GM21367 (cell line): ENCODE measurements at regions not wholly inside any gene's neighbourhood (a gene's known extent, or its start where the extent isn't known, plus 50 kb on each side); places are given as distances from the start of the nearest gene placed in this dataset.
"Not testable (repeated sequence)": the region's sequence is repeated elsewhere in the genome, so short reads cannot be mapped to it uniquely, and the experiment has no call there.

Experiments
- ATAC-seq: cut with Tn5 transposase; IDR thresholded peaks from one replicate; pipeline ENCODE4 v1.9.1; 2021; ENCODE audit not compliant: unreplicated experiment

GRCh38 chr9:82052081-82052480, 63.5 kb downstream of the SPATA31D1 start:
- ATAC-seq: no peak

GRCh38 chr9:82054264-82055015, 65.9 kb downstream of the SPATA31D1 start:
- no peak for ATAC-seq

GRCh38 chr9:82057805-82058204, 69.2 kb downstream of the SPATA31D1 start:
- no peak for ATAC-seq

- not testable (repeated sequence) for ATAC-seq
Observed at GRCh38 chr9:82061801-82062200, 73.2 kb downstream of the SPATA31D1 start.

GRCh38 chr9:82062245-82062644, 73.7 kb downstream of the SPATA31D1 start:
- ATAC-seq: no peak

- ATAC-seq: no peak
Observed at GRCh38 chr9:82073551-82074543, 85.3 kb downstream of the SPATA31D1 start.

GRCh38 chr9:82080265-82080664, 91.7 kb downstream of the SPATA31D1 start:
- ATAC-seq: peak; percentile 49

- ATAC-seq: no peak
Observed at GRCh38 chr9:82081496-82081895, 92.9 kb downstream of the SPATA31D1 start.

- no peak for ATAC-seq
Observed at GRCh38 chr9:82082563-82082962, 94.0 kb downstream of the SPATA31D1 start.

- ATAC-seq: no peak
Observed at GRCh38 chr9:82088591-82088990, 100.0 kb downstream of the SPATA31D1 start.

GRCh38 chr9:82090046-82090445, 101.5 kb downstream of the SPATA31D1 start:
- ATAC-seq: no peak

GRCh38 chr9:82091100-82091499, 102.5 kb downstream of the SPATA31D1 start:
- no peak for ATAC-seq

- ATAC-seq: peak; percentile 86
Observed at GRCh38 chr9:82091610-82092009, 103.0 kb downstream of the SPATA31D1 start.

GRCh38 chr9:82101475-82101874, 112.9 kb downstream of the SPATA31D1 start:
- ATAC-seq: no peak

- no peak for ATAC-seq
Observed at GRCh38 chr9:82104252-82104651, 115.7 kb downstream of the SPATA31D1 start.

- ATAC-seq: no peak
Observed at GRCh38 chr9:82105729-82106128, 117.2 kb downstream of the SPATA31D1 start.

GRCh38 chr9:82106536-82106935, 118.0 kb downstream of the SPATA31D1 start:
- ATAC-seq: no peak

GRCh38 chr9:82108474-82108873, 119.9 kb downstream of the SPATA31D1 start:
- no peak for ATAC-seq

- no peak for ATAC-seq
Observed at GRCh38 chr9:82108941-82109340, 120.4 kb downstream of the SPATA31D1 start.

GRCh38 chr9:82109626-82110025, 121.1 kb downstream of the SPATA31D1 start:
- ATAC-seq: no peak

- no peak for ATAC-seq
Observed at GRCh38 chr9:82110881-82111280, 122.3 kb downstream of the SPATA31D1 start.

GRCh38 chr9:82115331-82115730, 126.8 kb downstream of the SPATA31D1 start:
- ATAC-seq: no peak
